PC-9 (cell line): ENCODE measurements at regions not wholly inside any gene's neighbourhood (a gene's known extent, or its start where the extent isn't known, plus 50 kb on each side); places are given as distances from the start of the nearest gene placed in this dataset.
A peak's percentile ranks its signal among the peaks of the same experiment; 100 is the strongest.

Source experiments
- BruUV-seq: library from RNA; stranded (reverse); fragments of 400-500 nt; replicated peaks from 2 replicates; lab custom pipeline; 2021; lab: Mats Ljungman, UMichigan
- CTCF ChIA-PET: fragments of 300-600 bp; sonication (Branson Sonifier 250); formaldehyde crosslinking; loops from one replicate; lab custom pipeline; 2022; ENCODE audit warnings: antibody characterized with exemption; lab: Charles Lee
- POLR2A ChIA-PET: fragments of 300-600 bp; sonication (Branson Sonifier 250); formaldehyde crosslinking; loops from one replicate; lab custom pipeline; 2022; ENCODE audit warnings: antibody characterized with exemption; ENCODE audit not compliant: unreplicated experiment; lab: Charles Lee
- DNase-seq, 2 experiments: peaks; one replicate each; pipeline versions ENCODE4 v3.0.0 to v3.0.0-alpha.2; 2015 to 2022; ENCODE audit warnings: mixed read lengths in 1 of 2
- H2AFZ ChIP-seq: fragments of 200-600 bp; sonication (generic); 2 replicates; pipeline ENCODE4 v1.8.1; 2017; ENCODE audit warnings: antibody characterized with exemption
- H3F3A ChIP-seq: fragments of 200-600 bp; sonication (generic); 2 replicates; pipeline ENCODE4 v1.8.1; 2017; ENCODE audit warnings: antibody characterized with exemption, mild to moderate bottlenecking, low read depth; ENCODE audit not compliant: insufficient read depth
- H3K27ac ChIP-seq: fragments of 200-600 bp; sonication (generic); 2 replicates; pipeline ENCODE4 v1.6.1; 2016; ENCODE audit warnings: mixed run types
- H3K27me3 ChIP-seq: fragments of 200-600 bp; sonication (generic); 2 replicates; pipeline ENCODE4 v1.6.1; 2016; ENCODE audit warnings: low read depth, mixed run types; ENCODE audit not compliant: insufficient read depth
- H3K36me3 ChIP-seq: fragments of 200-600 bp; sonication (generic); 2 replicates; pipeline ENCODE4 v1.6.1; 2016; ENCODE audit warnings: low read depth, mixed run types
- H3K4me1 ChIP-seq: fragments of 200-600 bp; sonication (generic); replicated peaks from 2 replicates; pipeline ENCODE4 v1.6.1; 2016; ENCODE audit warnings: mixed run types; ENCODE audit not compliant: insufficient read depth
- H3K4me2 ChIP-seq: fragments of 200-600 bp; sonication (generic); 2 replicates; pipeline ENCODE4 v1.6.1; 2017; ENCODE audit warnings: mixed run types
- H3K4me3 ChIP-seq: fragments of 200-600 bp; sonication (generic); 2 replicates; pipeline ENCODE4 v1.6.1; 2016; ENCODE audit warnings: mixed run types
- H3K79me2 ChIP-seq: fragments of 200-600 bp; sonication (generic); 2 replicates; pipeline ENCODE4 v1.6.1; 2017; ENCODE audit warnings: low read depth, mixed run types
- H3K9me2 ChIP-seq: fragments of 200-600 bp; sonication (generic); 2 replicates; pipeline ENCODE4 v1.8.1; 2017; ENCODE audit warnings: mild to moderate bottlenecking; ENCODE audit not compliant: insufficient read depth
- H3K9me3 ChIP-seq: fragments of 200-600 bp; sonication (generic); 2 replicates; pipeline ENCODE4 v1.8.1; 2016; ENCODE audit warnings: low read depth; ENCODE audit not compliant: insufficient read depth
- H4K20me1 ChIP-seq: fragments of 200-600 bp; sonication (generic); 2 replicates; pipeline ENCODE4 v1.8.1; 2017; ENCODE audit not compliant: insufficient read depth
- EZH2 ChIP-seq: fragments of 200-600 bp; sonication (generic); IDR thresholded peaks from 2 replicates; pipeline ENCODE4 v1.8.0; 2017; ENCODE audit warnings: antibody characterized with exemption, low read depth
- intact Hi-C: fragments of 100-400 bp; cut with micrococcal nuclease; formaldehyde crosslinking; loops from one replicate; pipeline ENCODE4 v1.10.0; 2022; ENCODE audit not compliant: unreplicated experiment
- TF ChIP-seq, protein P1 (sequence below): fragments of 200-600 bp; sonication (generic); conservative IDR thresholded peaks from 2 replicates; pipeline ENCODE4 v1.6.1; 2017; ENCODE audit warnings: mixed run types, antibody characterized with exemption, mild to moderate bottlenecking, moderate library complexity

DNA sequence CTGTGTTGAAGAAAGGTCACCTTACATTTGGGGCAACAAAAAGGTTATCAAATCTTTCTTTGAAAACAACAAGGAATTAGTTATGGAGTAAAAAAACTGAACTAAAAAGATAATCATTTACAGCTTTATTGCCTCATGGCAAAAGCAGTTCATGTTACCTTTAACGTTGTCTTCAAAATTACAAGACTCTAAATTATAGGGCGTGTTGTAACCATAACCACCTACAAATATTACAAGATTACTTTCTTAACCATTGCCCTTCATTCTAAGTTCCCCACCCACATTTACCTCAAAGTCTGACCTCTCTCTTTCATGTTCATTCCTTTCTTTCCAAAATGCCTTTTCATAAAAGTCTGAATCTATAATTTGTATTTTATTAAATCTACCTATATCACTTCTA is 74.6 kb upstream of the LRATD1 start:
- H3K4me1 ChIP-seq = no peaks in the 10 kb centered on the region
- TF ChIP-seq, protein P1, sequence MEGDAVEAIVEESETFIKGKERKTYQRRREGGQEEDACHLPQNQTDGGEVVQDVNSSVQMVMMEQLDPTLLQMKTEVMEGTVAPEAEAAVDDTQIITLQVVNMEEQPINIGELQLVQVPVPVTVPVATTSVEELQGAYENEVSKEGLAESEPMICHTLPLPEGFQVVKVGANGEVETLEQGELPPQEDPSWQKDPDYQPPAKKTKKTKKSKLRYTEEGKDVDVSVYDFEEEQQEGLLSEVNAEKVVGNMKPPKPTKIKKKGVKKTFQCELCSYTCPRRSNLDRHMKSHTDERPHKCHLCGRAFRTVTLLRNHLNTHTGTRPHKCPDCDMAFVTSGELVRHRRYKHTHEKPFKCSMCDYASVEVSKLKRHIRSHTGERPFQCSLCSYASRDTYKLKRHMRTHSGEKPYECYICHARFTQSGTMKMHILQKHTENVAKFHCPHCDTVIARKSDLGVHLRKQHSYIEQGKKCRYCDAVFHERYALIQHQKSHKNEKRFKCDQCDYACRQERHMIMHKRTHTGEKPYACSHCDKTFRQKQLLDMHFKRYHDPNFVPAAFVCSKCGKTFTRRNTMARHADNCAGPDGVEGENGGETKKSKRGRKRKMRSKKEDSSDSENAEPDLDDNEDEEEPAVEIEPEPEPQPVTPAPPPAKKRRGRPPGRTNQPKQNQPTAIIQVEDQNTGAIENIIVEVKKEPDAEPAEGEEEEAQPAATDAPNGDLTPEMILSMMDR = no peak
- TF ChIP-seq EZH2 = no peak
- H3F3A ChIP-seq = no peaks in the 10 kb centered on the region
- H3K4me3 ChIP-seq = no peak overlapping the region
- H3K36me3 ChIP-seq = no peaks in the 10 kb centered on the region
- no peaks in the 10 kb centered on the region for H4K20me1 ChIP-seq
- no peak for DNase-seq
- intact Hi-C loops = no loop called here
- ChIA-PET POLR2A (no interaction called here), CTCF (no interaction called here)
- no peaks in the 10 kb centered on the region for H3K27me3 ChIP-seq
- no peaks in the 10 kb centered on the region for H3K79me2 ChIP-seq
- no peak overlapping the region for H2AFZ ChIP-seq
- no peak overlapping the region for H3K27ac ChIP-seq
- H3K9me2 ChIP-seq = no peaks in the 10 kb centered on the region
- H3K9me3 ChIP-seq = no peaks in the 10 kb centered on the region
- BruUV-seq = no TSS peak
- no peak overlapping the region for H3K4me2 ChIP-seq

DNA sequence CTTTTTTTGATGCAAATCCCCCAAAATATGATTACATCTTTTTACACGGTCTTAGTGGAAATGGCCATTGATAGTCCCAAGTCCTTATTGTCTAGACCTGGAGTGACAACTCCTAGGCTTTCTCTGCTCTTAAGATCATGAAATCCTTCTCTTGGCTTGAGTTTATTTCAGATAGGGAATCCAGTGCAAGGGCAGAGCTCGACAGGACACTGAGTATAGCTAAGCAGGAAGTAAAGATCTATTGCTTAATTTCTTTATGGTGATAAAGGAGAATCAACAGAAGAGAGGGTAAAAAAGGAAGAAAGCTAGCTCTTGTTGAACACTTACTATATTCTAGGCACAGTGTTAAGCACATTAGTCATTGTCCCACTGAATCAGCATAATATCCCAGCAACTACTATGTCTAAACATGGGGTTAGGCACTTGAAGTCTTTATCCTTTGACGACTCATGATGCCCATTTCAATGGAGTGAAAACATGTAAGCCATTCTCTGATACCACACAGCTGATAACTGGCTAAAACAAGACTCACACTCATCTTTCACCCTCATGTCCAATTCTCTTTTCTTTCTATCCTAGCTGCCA is 74.1 kb upstream of the LRATD1 start:
- H3K4me3 ChIP-seq = no peak overlapping the region
- H3K9me3 ChIP-seq = no peaks in the 10 kb centered on the region
- intact Hi-C loops = no loop called here
- H3K27ac ChIP-seq = no peak overlapping the region
- no peaks in the 10 kb centered on the region for H3K27me3 ChIP-seq
- POLR2A ChIA-PET = no interaction called here
- TF ChIP-seq EZH2 = no peak
- TF ChIP-seq, protein P1 = no peak
- no TSS peak for BruUV-seq
- no peaks in the 10 kb centered on the region for H3K36me3 ChIP-seq
- no peak for DNase-seq
- no peaks in the 10 kb centered on the region for H3K79me2 ChIP-seq
- H4K20me1 ChIP-seq = no peaks in the 10 kb centered on the region
- H2AFZ ChIP-seq = no peak overlapping the region
- no peaks in the 10 kb centered on the region for H3K4me1 ChIP-seq
- no peaks in the 10 kb centered on the region for H3F3A ChIP-seq
- CTCF ChIA-PET = no interaction called here
- H3K9me2 ChIP-seq = no peaks in the 10 kb centered on the region
- no peak overlapping the region for H3K4me2 ChIP-seq

DNA sequence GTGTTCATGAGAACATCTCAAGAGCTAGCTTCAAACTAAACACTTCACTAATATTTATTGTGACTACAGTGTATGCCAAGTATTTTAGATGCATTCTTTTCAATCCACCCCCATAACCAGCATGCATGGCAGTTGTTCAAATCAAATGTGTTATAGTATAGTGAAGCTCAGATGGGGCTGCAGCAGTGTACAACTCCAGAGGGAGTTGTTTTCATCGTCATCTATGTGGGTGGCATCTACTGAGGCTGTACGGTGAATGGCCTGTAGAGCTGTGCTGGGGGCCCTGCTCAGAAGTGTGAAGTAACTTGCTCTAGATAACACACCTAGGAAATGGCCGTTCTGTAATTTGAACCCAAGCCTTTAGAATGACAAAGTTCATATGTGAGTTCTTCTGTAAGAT is 71.8 kb upstream of the LRATD1 start:
- no peak for TF ChIP-seq EZH2
- TF ChIP-seq, protein P1 = no peak
- ChIA-PET CTCF (no interaction called here), POLR2A (no interaction called here)
- no peaks in the 10 kb centered on the region for H3K9me3 ChIP-seq
- H3K4me1 ChIP-seq = no peaks in the 10 kb centered on the region
- H3K27me3 ChIP-seq = no peaks in the 10 kb centered on the region
- no peak overlapping the region for H3K27ac ChIP-seq
- peak overlapping the region; percentile 25; the same call in 1 of the 2 replicates for H2AFZ ChIP-seq
- no peaks in the 10 kb centered on the region for H3K9me2 ChIP-seq
- no TSS peak for BruUV-seq
- intact Hi-C loops = no loop called here
- H3K4me3 ChIP-seq = no peak overlapping the region
- H3K4me2 ChIP-seq = no peak overlapping the region
- no peaks in the 10 kb centered on the region for H3K36me3 ChIP-seq
- DNase-seq = no peak
- no peaks in the 10 kb centered on the region for H4K20me1 ChIP-seq
- H3F3A ChIP-seq = no peaks in the 10 kb centered on the region
- H3K79me2 ChIP-seq = no peaks in the 10 kb centered on the region
